ENCODE measurements at regions not wholly inside any gene's neighbourhood (a gene's known extent, or its start where the extent isn't known, plus 50 kb on each side); places are given as distances from the start of the nearest gene placed in this dataset.
"Not testable (repeated sequence)": the region's sequence is repeated elsewhere in the genome, so short reads cannot be mapped to it uniquely, and the experiment has no call there.

- no peak for DNase-seq (ENCODE audit: low read depth)
- no peak overlapping the region for H3K4me3 ChIP-seq (ENCODE audit: control insufficient read depth, low read depth, low read length)
Observed at GRCh38 chr14:97994020-97994531, 1196.9 kb downstream of the VRK1 start.

GRCh38 chr14:97995038-97995437 is 1197.9 kb downstream of the VRK1 start:
- no peak overlapping the region for H3K4me3 ChIP-seq (ENCODE audit: control insufficient read depth, low read depth, low read length)
- DNase-seq (ENCODE audit: low read depth), result no peak

More at GRCh38 chr14:97994020-97994531, 1196.9 kb downstream of the VRK1 start:
- no peak for TF ChIP-seq CTCF (conservative IDR thresholded peaks at IDR 0.05; ENCODE audit: control insufficient read depth, insufficient read depth, low read depth, low read length)

GRCh38 chr14:97995531-97995930 is 1198.3 kb downstream of the VRK1 start:
- no peak for DNase-seq (ENCODE audit: low read depth)
- no peak for TF ChIP-seq CTCF (conservative IDR thresholded peaks at IDR 0.05; ENCODE audit: control insufficient read depth, insufficient read depth, low read depth, low read length)
- no peak overlapping the region for H3K4me3 ChIP-seq (ENCODE audit: control insufficient read depth, low read depth, low read length)

More at GRCh38 chr14:97995038-97995437, 1197.9 kb downstream of the VRK1 start:
- no peak for TF ChIP-seq CTCF (conservative IDR thresholded peaks at IDR 0.05; ENCODE audit: control insufficient read depth, insufficient read depth, low read depth, low read length)

- H3K4me3 ChIP-seq (ENCODE audit: control insufficient read depth, low read depth, low read length), result no peak overlapping the region
- no peak for DNase-seq (ENCODE audit: low read depth)
- TF ChIP-seq CTCF (conservative IDR thresholded peaks at IDR 0.05; ENCODE audit: control insufficient read depth, insufficient read depth, low read depth, low read length), result no peak
Observed at GRCh38 chr14:98006008-98006407, 1208.8 kb downstream of the VRK1 start.

- TF ChIP-seq CTCF (conservative IDR thresholded peaks at IDR 0.05; ENCODE audit: control insufficient read depth, insufficient read depth, low read depth, low read length), result no peak
- no peak overlapping the region for H3K4me3 ChIP-seq (ENCODE audit: control insufficient read depth, low read depth, low read length)
- DNase-seq (ENCODE audit: low read depth), result no peak
Observed at GRCh38 chr14:98008381-98009113, 1211.4 kb downstream of the VRK1 start.

- DNase-seq (ENCODE audit: low read depth); H3K4me3 ChIP-seq (ENCODE audit: control insufficient read depth, low read depth, low read length): not testable (repeated sequence)
Observed at GRCh38 chr14:98009177-98009576, 1212.0 kb downstream of the VRK1 start.

- TF ChIP-seq CTCF (conservative IDR thresholded peaks at IDR 0.05; ENCODE audit: control insufficient read depth, insufficient read depth, low read depth, low read length), result no peak
- H3K4me3 ChIP-seq (ENCODE audit: control insufficient read depth, low read depth, low read length), result no peak overlapping the region
- DNase-seq (ENCODE audit: low read depth), result no peak
Observed at GRCh38 chr14:98010784-98011183, 1213.6 kb downstream of the VRK1 start.

All from fibroblast of mammary gland (primary cell).